NCI-H146 treated with DMSO at 0.1 percent for 48 hours (cell line): ENCODE measurements at regions not wholly inside any gene's neighbourhood (a gene's known extent, or its start where the extent isn't known, plus 50 kb on each side); places are given as distances from the start of the nearest gene placed in this dataset.
A peak's percentile ranks its signal among the peaks of the same experiment; 100 is the strongest.

ENCODE experiments used
- DNase-seq: peaks from one replicate; lab custom pipeline; 2025; ENCODE audit not compliant: unreplicated experiment; lab: John Stamatoyannopoulos, UW

GRCh38 chr5:63894690-63895089 is 67.6 kb downstream of the HTR1A start:
- no peak for DNase-seq

DNA sequence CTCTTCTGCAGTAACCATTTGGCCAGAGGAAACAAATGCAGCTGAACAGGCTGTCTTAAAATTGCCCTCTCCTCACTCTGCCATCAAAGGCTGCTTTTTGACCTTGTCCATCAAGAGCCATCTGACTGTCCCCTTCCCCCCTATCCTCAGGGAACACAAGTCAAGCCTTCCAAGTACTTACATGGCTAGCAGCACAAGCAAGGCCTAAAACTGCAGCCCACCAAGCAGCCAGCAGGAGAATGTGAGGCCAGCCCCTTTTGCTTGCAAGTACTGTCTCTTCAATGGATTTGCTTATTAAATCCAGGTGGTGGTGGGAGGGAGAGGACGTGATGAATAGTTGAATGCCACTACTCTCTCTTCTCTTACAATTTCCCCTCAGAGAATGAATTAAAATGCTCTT is 83.5 kb downstream of the HTR1A start:
- DNase-seq, result no peak

- no peak for DNase-seq
Measured at GRCh38 chr5:63877961-63878360, 84.3 kb downstream of the HTR1A start.

- DNase-seq, result no peak
Measured at GRCh38 chr5:63860379-63860778, 101.9 kb downstream of the HTR1A start.

DNA sequence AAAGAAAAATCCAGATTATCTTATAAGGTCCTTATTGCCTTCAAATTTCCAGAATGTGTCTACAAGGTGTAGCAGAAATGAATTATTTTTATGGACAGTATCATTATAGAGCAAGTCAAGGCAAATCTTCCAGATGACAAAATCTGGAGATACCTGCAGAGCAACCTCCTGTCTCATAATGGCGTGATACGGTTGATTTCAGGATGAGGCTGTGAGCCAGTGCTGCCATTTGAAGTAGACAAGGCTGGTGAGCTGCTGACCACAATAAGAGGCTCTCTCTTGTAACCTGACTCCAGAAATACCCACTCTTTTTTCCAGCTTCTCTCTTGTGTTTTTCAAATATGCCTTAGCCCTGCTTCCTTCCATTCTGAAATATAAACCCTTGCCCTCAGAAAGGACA is 108.2 kb downstream of the HTR1A start:
- DNase-seq, result no peak

GRCh38 chr5:63843190-63843589 is 119.1 kb downstream of the HTR1A start:
- no peak for DNase-seq

- DNase-seq, result no peak
Measured at GRCh38 chr5:63837437-63837836, 124.8 kb downstream of the HTR1A start.

DNA sequence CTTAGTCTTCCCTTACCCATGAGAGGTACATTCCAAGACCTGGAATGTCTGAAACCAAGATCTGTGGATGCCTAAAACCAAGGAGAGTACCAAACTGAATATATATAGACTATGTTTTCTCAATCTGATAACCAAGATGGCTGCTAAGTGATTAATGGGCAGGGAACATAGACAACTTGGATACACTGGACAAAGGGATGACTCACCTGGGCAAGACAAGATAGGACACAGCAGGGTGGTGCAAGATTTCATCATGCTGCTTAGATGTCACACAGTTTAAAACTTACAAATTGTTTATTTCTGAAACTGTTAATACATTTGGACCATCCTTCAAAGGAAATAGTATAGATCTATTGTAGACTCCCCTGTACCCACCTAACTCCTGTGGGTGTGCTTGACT is 130.9 kb downstream of the HTR1A start:
- no peak for DNase-seq

DNA sequence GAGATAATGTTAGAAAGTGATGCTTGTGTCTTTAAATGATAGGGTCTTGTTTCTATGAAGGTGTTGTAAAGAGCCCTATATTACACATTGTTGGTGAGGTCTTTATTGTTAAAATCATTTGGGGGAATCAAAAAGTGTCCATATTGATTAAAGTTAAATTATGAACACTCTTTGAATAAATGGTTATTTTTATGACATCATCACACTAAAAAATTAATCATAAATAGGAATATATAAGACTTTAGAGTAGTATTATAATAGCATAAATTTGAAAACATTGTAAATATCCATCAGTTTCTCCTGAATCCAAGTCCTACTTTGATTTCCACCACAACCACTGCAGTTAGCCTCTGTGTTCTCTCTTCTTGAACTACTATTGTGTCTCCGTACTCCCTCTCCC is 136.3 kb downstream of the HTR1A start:
- DNase-seq, result no peak

DNA sequence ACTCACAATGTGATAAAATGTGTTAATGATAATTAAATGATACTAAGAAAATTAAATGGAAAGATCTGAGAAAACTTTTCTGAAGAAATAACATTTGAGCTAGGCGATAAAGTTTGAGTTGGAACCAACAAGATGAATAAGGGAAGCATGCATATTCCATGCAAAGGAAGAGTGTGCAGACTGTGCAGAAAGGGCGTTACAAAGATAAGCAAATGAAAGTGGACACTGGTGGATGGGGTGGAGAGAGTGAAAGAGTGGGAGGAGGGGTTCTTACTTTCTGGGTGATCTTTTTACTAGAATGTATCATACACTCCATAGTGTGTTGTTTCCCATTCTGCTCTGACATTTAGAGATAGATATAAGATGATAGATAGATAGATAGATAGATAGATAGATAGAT is 138.7 kb downstream of the HTR1A start:
- DNase-seq, result no peak

GRCh38 chr5:63822614-63823013 is 139.6 kb downstream of the HTR1A start:
- DNase-seq, result no peak

- peak; percentile 76 for DNase-seq
Measured at GRCh38 chr5:63820577-63820976, 141.7 kb downstream of the HTR1A start.

DNA sequence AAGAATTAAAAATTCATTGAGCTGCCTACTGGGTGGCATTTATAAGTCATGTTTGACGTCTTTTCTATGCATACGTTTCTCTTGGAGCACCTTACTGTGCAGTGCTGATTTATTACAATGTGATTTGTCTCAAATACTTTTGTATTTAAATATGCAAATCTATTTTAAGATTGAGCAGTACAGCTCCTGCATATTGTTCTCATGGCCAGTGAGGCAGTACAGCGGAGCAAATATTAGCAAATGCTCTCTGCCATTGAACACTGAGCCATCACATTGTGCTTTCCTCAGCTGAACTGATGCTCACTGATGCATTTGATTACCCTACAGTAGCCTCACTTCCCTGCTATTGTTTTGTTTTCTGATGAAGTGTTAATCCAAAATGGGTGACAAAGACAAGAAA is 149.6 kb downstream of the HTR1A start:
- DNase-seq, result no peak

- DNase-seq, result no peak
Measured at GRCh38 chr5:63811961-63812360, 150.3 kb downstream of the HTR1A start.

- DNase-seq, result no peak
Measured at GRCh38 chr5:63811286-63811685, 151.0 kb downstream of the HTR1A start.

DNA sequence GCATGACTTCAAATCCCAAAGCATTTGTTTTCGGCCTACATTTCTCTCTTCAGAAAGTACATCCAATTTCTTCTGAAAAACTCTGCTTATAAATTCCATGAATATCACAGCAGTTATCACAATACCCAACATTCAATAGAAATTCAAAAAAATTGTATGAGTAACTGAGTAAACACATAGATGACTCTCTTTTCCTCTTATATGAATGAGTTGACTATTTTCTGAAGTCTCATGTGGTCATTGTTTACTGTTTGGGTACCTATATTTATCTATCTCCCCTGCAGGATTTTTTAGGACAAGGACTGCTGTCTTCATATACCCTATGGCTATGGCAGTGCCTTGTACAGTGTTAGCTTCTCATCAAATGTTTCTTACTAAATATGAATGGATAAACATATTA is 157.1 kb downstream of the HTR1A start:
- DNase-seq, result no peak

DNA sequence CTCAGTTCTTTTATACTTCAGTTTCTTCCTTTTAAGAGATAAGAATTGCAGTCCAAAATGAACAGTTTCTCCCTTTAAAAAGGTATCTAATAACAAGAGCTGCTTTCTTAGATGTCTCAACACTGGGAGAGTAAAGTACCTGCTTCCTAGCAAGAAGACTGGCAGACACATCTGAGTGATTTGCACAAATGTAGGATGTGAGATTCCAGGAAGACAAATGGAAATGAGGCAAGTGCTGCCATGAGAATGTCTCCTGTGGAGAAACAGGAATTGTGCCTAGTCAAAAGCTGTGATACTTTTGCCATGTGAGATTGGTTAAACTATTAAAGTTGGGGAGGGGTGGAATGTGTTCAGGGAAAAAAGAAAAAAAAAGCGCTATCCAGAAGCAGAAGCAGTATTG is 159.1 kb downstream of the HTR1A start:
- DNase-seq, result no peak

DNA sequence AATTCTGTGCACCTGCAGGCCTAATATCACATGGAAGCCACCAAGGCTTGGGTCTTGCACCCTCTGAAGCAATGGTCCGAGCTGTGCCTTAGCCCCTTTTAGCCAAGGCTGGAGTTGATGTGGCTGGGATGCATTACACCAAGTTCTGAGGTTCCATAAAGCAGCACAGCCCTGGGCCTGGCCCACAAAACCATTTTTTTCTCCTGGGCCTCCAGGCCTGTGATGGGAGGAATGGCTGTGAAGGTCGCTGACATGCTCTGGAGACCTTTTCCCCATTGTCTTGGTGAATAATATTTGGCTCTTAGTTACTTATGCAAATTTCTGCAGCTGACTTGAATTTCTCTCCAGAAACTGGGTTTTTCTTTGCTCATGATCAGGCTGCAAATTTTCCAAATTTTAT is 167.3 kb downstream of the HTR1A start:
- no peak for DNase-seq

DNA sequence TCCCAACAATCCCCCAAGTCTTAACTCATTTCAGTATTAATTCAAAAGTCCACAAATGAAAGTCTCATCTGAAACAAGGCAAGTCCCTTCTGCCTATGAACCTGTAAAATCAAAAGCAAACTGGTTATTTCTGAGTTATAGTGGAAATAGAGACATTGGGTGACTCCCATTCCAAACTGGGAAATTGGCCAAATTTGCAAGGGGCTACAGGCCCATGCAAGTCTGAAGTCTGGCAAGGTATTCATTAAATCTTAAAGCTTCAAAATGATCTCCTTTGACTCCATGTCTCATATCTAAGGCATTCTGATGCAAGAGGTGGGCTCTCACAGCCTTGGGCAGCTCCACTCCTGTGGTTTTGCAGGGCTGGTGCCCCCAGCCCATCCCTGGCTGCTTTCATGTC is 167.9 kb downstream of the HTR1A start:
- no peak for DNase-seq

DNA sequence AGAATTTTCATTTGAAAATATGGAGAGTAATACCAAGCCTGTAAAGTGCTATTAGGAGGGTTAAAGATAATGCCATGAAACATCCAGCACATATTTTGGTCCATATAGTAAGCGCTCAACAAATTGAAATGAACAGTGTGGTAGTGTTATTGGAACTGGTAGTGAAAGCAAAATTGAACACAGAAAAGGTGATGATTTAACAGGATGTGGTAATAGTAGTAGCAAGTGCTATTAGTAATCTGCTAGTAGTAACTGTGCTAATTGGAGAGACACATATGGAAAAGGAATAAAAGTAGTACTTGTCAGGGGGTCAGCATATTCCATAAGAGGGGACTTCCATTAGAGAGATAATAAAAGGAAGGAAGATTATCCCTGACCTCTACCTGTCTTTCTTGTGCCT is 187.3 kb downstream of the HTR1A start:
- no peak for DNase-seq

GRCh38 chr5:63768221-63768620 is 194.0 kb downstream of the HTR1A start:
- no peak for DNase-seq

- no peak for DNase-seq
Measured at GRCh38 chr5:63760965-63761364, 201.3 kb downstream of the HTR1A start.

DNA sequence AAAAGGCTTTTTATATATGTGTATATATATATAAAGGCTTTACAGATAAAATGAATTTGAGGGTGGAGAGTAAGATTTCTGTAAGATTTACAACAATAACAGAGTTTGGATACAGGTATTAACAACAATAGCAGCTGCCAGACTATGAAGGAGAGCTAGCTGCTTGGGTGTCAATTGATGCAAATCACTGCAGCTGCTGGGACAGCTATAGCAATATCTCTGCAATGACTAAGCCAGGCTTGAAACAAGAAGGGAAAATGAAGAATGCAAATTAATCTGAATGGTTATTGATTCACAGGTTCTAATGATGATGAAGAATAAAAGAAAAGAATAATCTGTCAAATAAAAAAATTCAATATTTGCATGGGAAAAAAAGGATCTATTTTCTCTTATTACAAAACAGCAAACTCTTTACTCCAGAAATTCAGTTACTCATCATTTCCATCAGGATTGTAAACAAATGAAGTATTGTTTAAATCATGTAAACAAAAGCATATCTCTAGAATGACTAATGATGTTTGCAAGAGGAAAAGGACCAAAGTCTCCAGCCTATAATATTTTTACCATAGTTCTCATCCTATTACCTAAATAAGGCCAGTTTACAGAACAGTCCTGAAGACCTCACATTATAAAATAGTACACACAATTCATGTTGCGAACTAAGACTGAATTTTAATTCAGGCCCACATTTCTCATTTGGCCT is 219.0 kb downstream of the HTR1A start:
- no peak for DNase-seq
